Fibroblast of mammary gland (primary cell): ENCODE measurements at regions not wholly inside any gene's neighbourhood (a gene's known extent, or its start where the extent isn't known, plus 50 kb on each side); places are given as distances from the start of the nearest gene placed in this dataset.

Experiments
- DNase-seq: peaks from one replicate; pipeline ENCODE4 v3.0.0-alpha.2; 2010; ENCODE audit warnings: low read depth
- H3K4me3 ChIP-seq: 2 replicates; pipeline ENCODE4 v1.5.1; 2011; ENCODE audit warnings: low read depth, mild to moderate bottlenecking, low read length, moderate library complexity; ENCODE audit not compliant: control insufficient read depth
- CTCF ChIP-seq: conservative IDR thresholded peaks from 2 replicates; pipeline ENCODE4 v1.5.1; 2011; ENCODE audit warnings: low read depth, low read length, inconsistent platforms; ENCODE audit not compliant: control insufficient read depth, insufficient read depth

- DNase-seq = no peak
- TF ChIP-seq CTCF = no peak
- no peak overlapping the region for H3K4me3 ChIP-seq
Measured at GRCh38 chr3:90025019-90025418, 917.6 kb downstream of the EPHA3 start.

- no peak overlapping the region for H3K4me3 ChIP-seq
- TF ChIP-seq CTCF = no peak
- DNase-seq = no peak
Measured at GRCh38 chr3:90026406-90026805, 919.0 kb downstream of the EPHA3 start.

- no peak for TF ChIP-seq CTCF
- DNase-seq = no peak
- no peak overlapping the region for H3K4me3 ChIP-seq
Measured at GRCh38 chr3:90031121-90031520, 923.7 kb downstream of the EPHA3 start.

- TF ChIP-seq CTCF = no peak
- no peak overlapping the region for H3K4me3 ChIP-seq
- DNase-seq = no peak
Measured at GRCh38 chr3:90032980-90033641, 925.7 kb downstream of the EPHA3 start.

- H3K4me3 ChIP-seq = no peak overlapping the region
- TF ChIP-seq CTCF = no peak
- DNase-seq = no peak
Measured at GRCh38 chr3:90034038-90034437, 926.6 kb downstream of the EPHA3 start.

- no peak for TF ChIP-seq CTCF
- no peak overlapping the region for H3K4me3 ChIP-seq
- DNase-seq = no peak
Measured at GRCh38 chr3:90035643-90036042, 928.2 kb downstream of the EPHA3 start.

- no peak for DNase-seq
- TF ChIP-seq CTCF = no peak
Measured at GRCh38 chr3:90036939-90037469, 929.6 kb downstream of the EPHA3 start.

More at GRCh38 chr3:90036939-90037469, 929.6 kb downstream of the EPHA3 start:
- no peak overlapping the region for H3K4me3 ChIP-seq
